HG02763 (cell line): ENCODE measurements at regions not wholly inside any gene's neighbourhood (a gene's known extent, or its start where the extent isn't known, plus 50 kb on each side); places are given as distances from the start of the nearest gene placed in this dataset.
"Not testable (repeated sequence)": the region's sequence is repeated elsewhere in the genome, so short reads cannot be mapped to it uniquely, and the experiment has no call there.

Experiments
- ATAC-seq: cut with Tn5 transposase; IDR thresholded peaks from one replicate; pipeline ENCODE4 v1.9.1; 2021; ENCODE audit warnings: mild to moderate bottlenecking, moderate library complexity; ENCODE audit not compliant: unreplicated experiment

DNA sequence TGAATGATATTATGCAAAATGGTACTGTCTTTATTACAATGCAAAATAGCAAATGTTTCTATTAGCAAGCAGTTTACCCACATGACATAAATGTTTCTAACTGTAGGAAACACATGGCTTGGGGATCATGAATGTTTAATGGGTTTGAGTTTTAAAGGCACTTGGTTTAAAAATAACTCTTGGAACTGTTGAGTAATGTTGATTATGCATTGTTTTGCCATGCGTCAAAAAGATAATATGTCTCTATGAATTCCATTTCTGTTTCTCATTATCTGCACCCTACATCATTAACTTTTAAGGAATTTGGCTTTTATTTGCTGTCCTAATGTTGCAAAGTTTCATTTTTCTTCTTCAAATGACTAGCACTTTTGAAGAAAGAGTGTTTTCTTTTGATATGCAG lies 1355.5 kb downstream of the SUCLG1 start:
- ATAC-seq = no peak

DNA sequence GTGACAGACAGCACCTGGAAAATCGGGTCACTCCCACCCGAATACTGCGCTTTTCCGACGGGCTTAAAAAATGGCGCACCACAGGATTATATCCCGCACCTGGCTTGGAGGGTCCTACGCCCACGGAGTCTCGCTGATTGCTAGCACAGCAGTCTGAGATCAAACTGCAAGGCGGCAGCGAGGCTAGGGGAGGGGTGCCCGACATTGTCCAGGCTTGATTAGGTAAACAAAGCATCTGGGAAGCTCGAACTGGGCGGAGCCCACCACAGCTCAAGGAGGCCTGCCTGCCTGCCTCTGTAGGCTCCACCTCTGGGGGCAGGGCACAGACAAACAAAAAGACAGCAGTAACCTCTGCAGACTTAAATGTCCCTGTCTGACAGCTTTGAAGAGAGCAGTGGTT lies 1370.0 kb downstream of the SUCLG1 start:
- not testable (repeated sequence) for ATAC-seq

GRCh38 chr2:83085869-83086268 lies 1373.2 kb downstream of the SUCLG1 start:
- no peak for ATAC-seq

- no peak for ATAC-seq
Observed at GRCh38 chr2:83081826-83082690, 1377.0 kb downstream of the SUCLG1 start.

DNA sequence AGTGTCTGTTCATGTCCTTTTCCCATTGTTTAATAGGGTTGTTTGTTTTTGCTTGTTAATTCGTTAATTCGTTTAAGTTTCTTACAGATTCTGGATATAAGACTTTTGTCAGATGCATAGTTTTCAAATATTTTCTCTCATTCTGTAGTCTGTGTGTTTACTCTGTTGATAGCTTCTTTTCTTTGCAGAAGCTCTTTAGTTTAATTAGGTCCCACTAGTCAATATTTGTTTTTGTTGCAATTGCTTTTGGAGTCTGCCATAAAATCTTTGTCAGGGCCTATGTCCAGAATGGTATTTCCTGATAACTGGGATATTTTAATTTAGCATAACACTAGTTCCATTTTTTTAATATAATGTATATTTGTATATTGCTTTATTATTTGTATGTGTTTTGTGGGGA lies 1380.1 kb downstream of the SUCLG1 start:
- ATAC-seq = no peak

- no peak for ATAC-seq
Observed at GRCh38 chr2:83072767-83073166, 1386.3 kb downstream of the SUCLG1 start.

DNA sequence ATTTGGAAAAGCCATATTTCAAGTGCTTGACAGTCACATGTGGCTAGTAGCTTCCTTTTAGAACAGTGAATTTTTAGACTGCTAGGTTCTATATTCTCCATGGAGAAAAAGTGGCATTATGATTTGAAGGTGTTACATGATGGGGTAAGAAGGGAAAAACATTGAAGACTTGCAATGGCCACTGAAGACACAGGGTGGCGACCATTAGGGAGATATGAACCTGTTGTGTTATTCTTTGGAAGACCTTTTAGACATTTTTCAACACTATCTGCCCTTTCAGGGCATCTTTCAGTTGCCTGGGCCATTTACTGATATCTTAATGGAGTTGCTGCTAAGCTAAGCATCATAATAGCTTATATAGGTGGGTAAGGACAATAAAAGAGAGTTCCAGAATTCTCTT lies 1387.2 kb downstream of the SUCLG1 start:
- no peak for ATAC-seq

- ATAC-seq = no peak
Observed at GRCh38 chr2:83071352-83071751, 1387.7 kb downstream of the SUCLG1 start.

DNA sequence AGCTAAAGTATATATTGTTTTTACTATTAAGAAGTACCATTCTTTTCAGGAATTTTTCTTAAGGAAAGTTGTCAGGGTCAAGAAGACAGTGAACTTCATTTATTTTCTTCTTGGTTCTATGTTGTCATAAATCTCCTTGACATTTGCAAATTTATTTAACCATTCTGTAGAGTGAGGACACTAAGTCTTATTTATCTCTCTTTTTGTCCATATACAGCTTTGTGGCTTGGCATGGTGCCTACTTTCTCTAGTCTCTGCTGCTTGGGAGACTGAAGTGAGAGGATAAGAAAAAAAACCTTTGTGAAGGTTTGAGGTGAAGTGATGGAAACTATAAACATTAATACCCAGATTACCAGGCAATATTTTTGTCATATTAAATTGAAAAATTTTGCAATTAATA lies 1389.4 kb downstream of the SUCLG1 start:
- no peak for ATAC-seq

DNA sequence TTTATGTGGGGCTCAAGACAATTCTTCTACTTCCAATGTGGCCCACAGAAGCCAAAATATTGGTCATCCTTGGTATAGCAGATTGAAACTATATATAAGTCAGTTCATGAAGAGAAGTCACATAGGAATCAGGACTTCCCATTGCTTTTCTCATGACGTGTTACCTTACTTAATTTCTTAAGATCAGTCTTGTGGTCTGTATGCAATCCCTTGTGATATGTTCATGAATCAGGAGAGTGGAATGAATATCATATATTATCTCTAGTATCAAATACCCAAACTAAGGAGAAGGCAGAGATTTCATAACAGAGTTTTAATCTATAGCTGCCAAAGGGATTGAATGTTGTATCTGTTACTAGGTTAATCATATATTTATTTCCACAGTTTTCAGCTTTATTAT lies 1390.4 kb downstream of the SUCLG1 start:
- ATAC-seq = no peak

GRCh38 chr2:83067947-83068346 lies 1391.1 kb downstream of the SUCLG1 start:
- ATAC-seq = no peak

GRCh38 chr2:83063933-83064332 lies 1395.1 kb downstream of the SUCLG1 start:
- ATAC-seq = no peak

DNA sequence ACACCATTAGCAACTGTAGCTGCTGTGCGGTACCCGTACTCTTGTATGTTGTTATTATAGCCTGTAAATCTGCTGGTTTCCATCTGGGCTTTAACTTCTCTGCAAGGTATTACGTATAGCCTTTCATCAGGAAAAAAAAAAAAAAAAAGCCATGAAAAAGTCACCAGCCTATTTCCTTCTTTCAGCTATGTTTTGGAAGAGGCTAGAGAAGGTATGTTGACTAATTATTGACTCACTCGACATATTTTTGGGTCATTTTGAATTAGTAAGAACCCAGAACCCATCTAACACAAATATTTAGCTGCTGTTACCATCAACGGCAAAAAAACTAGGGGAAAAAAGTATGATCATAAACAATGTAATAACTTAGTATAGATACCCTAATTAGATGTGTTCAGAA lies 1395.6 kb downstream of the SUCLG1 start:
- no peak for ATAC-seq

- no peak for ATAC-seq
Observed at GRCh38 chr2:83058683-83059082, 1400.4 kb downstream of the SUCLG1 start.

DNA sequence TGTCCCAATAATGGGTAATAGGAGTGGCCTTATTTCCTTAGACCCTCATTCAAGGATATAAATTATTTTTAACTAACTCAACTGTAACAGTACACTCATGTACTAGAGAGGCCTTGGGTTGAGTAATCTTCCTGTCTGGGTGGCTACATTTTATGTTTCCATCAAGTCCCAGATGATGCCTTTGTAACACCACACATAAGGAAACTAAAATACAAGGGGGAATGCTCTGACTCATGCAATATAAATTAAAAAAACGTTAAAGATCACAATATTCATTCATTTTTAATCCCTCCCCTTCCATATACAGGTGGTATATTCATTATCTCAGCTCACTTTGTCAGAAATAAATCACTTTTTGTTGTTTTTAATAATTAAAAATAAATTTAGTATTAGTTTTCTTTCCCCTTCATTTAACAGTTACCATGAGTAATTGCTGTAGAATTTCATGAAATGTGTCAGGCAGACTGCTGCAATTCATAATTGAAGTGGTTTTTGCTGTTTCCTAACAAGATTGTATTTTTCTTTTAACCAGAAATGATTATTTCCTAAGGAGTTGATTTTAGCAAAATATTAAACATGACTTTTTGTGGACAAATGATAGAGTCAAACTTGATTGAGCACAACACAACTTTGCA lies 1403.6 kb downstream of the SUCLG1 start:
- no peak for ATAC-seq

DNA sequence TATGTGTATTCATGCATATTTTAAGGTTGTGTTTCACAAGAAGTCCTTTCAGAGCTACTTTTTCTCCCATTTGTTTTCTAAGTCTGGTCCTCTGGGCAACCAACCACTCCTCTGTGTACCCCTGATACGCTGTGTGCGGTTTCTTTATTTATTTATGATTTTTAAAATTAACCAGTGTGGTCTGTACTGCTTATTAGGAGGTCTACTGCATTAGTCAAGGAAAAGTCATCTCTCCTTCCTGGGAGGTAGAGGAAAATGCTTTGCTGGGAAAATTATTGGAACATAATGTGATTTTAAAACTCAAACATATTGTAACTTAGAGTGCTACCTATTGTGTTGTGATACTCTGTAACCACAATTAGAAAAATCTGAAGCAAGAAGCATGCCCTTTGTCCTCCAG lies 1404.3 kb downstream of the SUCLG1 start:
- ATAC-seq = no peak

GRCh38 chr2:83051538-83052170 lies 1407.4 kb downstream of the SUCLG1 start:
- no peak for ATAC-seq

GRCh38 chr2:83042053-83042452 lies 1417.0 kb downstream of the SUCLG1 start:
- ATAC-seq = no peak

- ATAC-seq = no peak
Observed at GRCh38 chr2:83022631-83023210, 1436.4 kb downstream of the SUCLG1 start.

DNA sequence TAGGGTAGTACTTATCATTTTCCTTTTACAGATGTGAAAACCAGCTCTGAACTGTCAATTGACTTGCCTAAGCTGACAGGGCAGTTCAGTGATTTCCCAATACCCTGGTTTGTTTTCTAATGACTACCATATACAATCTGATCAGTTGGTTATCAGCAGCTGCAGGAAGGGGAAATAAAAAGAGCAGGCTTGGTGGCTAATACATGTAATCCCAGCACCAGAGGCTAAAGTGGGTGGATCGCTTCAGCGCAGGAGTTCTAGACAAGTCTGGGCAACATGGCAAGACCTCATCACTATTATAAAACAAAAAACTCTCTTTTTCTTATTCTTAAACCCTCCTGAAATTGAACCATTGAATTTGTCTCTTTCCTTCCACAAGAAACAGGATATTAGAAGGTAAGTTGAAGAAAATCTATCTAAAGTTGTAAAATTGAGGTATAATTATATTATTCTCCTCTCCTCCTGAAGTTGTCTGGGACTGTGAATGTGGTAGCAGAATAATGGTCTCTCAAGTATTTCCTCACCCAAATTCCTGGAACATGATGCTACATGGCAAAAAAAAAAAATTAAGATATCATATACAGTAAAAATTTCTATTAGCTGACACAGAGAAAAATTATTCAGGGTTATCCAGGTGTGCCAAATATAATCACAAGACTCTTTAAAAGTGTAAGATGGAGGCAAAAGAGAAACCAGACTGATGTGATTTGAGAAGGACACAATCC lies 1441.6 kb downstream of the SUCLG1 start:
- no peak for ATAC-seq
